ENCODE measurements at regions not wholly inside any gene's neighbourhood (a gene's known extent, or its start where the extent isn't known, plus 50 kb on each side); places are given as distances from the start of the nearest gene placed in this dataset.

DNA sequence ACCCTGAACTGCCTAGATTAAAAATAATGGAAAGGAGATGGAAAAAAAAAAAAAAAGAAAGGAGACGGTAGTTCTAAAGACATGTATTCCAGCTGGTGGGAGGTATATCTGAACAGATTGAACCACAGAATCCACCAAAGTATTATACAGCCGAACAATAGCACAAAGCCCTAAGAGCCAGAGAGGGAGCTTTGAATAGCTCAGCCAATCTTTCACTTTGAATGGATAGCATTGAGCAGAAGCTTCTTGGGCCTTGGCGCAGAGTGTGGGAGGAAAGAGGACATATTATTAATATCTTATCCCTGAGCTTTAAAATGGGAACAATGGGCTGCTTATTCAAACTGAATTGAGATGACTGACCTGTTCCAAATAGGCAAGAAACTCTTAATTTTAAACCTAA, 147.8 kb upstream of the PAQR3 start:
- DNase-seq (ENCODE audit: low read depth, low spot score): no peak

DNA sequence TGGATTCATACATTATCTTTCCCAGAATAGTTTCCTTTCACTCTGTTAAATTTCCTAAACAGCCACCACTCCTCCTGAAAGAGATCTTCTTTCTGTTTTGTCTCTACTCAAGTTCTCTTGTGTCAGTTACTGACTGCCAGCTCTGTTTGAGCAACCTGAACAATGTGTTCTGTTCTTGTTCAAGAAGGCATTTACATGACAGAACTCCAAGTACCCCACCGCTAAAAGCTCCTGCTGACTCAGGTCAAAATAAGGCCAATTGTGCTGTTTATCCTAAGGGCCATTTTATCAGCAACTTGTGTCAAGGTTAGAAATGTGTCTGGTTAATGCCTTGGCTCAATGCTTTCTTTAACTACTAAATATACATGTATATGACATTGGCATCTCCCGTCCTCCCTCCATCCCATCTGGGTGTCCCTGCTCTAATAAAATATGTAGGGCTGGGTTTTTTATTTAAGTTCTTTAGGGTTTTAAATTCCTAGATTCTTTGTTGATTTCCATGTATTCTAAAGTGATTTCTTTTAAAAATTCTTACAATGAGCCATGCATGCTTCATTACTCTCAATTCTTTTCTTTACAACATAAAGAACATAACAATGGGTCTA, 144.3 kb upstream of the PAQR3 start:
- peak; percentile 6 for DNase-seq (ENCODE audit: low read depth, low spot score)

DNA sequence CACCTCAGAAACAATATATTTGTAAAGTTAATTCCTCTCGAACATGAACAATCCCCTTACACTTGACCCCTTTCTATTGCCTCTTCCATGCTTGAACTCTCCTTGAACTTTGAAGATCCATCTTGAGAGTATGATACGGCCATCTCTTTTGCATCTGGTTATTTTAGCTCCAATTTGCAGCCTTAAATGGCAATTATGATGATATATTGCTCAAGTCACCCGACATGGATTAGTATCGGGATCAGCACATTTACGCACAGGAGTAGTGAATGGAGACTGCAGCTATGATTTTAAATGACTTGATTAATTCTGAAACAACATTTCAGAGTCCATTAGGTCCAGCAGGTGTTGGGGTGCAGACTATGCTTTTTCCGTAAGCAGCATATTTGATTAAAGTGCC, 143.8 kb upstream of the PAQR3 start:
- DNase-seq (ENCODE audit: low read depth, low spot score): no peak

DNA sequence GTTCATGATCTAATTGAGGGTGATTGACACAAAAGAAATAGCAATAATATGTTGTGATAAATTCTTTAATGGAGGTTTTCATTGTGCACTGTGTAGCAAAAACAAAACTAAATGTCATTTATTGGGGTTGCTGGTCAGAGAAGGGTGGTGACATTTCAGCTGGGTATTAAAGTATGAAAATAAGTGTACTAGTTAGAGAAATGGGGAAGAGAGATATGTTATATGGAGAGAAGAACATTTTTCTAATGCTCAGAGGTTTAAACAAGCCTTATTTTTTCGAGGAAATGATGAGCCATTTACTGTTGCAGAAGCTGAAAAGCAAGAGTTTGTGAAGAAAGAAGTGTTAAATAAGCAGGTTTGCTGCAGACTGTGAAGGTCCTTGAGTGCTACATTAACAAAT, 142.7 kb upstream of the PAQR3 start:
- no peak for DNase-seq (ENCODE audit: low read depth, low spot score)

DNA sequence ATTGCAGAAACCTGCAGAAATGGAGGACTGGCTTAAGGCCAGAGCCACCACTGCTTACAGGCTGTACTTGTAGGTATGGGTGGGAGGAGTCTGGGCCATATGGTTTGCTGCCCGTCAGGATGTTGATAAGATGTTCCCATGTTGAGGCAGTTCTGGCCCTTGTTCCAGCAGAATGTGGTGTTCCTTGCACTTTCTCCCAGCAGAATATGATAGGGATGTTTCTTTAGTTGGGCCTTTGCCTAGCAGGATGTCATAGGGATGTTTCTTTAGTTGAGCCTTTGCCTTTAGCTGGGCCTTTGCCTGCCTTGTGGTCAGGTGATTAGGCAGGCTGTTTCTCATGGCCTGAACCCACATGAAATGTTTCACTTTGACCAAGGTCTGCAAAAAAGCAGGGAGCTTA, 139.1 kb upstream of the PAQR3 start:
- peak; percentile 18 for DNase-seq (ENCODE audit: low read depth, low spot score)

DNA sequence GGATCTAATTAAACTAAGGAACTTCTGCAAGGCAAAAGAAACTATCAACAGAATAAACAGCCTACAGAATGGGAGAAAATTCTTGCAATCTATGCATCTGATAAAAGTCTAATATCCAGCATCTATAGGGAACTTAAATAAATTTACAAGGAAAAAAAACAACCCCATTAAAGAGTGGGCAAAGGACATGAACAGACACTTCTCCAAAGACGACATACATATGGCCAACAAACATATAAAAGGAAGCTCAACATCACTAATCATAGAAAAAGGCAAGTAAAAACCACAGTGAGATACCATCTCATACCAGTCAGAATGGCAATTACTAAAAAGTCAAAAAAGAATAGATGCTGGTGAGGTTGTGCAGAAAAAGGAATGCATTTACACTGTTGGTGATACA, 134.8 kb upstream of the PAQR3 start:
- no peak for DNase-seq (ENCODE audit: low read depth, low spot score)

DNA sequence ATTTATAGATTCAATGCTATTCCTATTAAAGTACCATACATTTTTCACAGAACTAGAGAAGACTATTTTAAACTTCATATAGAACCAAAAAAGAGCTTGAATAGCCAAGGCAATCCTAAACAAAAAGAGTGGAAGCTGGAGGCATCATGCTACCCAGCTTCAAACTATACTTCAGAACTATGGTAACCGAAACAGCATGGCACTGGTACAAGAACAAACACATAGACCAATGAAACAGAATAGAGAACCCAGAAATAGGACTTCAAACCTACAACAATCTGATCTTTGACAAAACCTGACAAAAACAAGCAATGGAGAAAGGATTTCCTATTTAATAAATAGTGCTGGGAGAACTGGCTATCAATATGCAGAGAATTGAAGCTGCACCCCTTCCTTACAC, 134.2 kb upstream of the PAQR3 start:
- no peak for DNase-seq (ENCODE audit: low read depth, low spot score)

DNA sequence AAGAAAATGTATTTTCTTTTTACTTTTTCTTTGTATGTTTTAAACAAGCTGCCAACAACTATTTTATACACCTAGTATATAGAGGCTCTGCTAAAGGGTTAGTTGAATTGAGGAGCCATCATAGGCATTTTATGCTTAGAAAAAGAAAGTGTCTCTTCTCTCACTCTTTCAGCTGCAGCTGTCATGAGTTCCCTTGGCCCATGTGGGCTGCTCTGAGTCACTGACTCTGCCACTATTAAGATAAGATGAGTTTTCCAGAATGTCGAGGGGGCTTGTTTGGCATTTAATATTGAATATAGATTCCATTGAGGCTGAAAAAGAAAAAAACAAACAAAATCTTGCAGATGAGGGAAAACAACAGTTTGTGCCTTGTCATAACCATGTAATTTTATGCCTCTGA, 126.0 kb upstream of the PAQR3 start:
- DNase-seq (ENCODE audit: low read depth, low spot score): no peak

DNA sequence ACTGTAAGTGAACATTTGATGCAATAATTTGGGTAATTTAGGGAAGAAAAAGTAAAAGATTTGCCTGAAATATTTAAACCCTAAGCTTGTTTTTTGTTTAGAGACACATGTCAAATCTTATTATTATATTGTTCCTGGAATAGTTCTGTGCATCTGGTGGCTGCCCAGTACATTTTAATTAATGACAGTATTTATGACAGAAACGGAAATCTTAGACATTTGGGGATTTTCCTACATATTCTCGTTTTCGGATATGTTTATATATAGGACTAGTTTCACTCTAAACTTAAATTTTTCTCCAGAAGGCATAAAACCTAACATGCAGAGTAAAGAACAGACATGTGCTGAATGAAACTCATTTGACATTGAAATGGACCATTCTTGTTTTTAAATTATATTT, 125.6 kb upstream of the PAQR3 start:
- DNase-seq (ENCODE audit: low read depth, low spot score): no peak

DNA sequence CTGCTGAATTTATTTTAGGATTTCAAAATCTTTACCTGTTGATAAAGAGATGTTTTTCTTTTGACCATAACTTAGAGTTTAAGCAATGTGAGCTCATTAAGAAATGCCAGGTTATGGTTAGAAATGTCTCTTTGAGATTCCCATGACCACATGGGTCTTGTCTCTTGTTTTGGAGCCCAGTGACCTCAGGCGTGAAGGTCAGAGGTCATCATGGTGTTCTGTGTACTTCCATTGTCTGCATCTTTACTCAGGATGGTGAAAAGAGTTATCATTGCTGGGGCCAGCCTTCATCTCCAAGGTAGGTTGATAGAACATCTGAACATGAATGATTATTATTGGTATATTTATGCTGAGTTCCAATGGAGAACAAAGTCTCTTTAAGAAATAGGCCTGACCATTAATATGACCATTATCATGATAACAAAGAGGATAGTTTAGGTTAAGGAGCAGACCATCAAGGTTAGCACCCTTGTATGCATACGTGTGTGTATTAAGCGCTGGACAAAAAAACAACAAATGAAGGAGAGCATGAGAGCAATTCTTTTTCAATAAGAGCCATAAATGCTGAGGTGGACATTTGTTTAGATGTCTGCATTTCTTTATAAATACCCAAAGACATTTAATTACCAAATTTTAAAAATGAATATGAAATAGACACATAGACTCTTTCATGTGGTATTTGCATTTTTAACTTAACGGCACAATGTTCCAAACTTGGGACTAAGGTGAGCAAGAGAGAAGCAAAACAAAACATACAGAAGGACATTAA, 120.6 kb upstream of the PAQR3 start:
- no peak for DNase-seq (ENCODE audit: low read depth, low spot score)

DNA sequence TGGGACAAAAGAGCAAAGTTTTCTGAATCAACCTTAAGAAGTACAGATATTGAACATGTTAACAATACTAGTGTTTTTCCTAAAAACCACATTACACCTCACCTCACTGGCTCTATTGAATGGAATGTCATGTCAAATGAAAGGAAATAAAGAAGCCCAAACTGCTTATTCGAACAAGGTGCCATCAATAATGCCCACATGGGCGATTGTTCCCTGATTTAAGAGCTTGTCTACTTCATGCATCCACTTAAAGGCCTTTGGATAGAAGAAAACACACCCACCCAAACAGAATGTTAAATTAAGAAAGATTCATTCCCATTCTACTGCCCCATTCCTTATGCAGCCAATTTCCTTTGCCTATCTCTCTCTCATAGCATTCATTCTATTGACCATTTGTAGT, 118.5 kb upstream of the PAQR3 start:
- DNase-seq (ENCODE audit: low read depth, low spot score): no peak

DNA sequence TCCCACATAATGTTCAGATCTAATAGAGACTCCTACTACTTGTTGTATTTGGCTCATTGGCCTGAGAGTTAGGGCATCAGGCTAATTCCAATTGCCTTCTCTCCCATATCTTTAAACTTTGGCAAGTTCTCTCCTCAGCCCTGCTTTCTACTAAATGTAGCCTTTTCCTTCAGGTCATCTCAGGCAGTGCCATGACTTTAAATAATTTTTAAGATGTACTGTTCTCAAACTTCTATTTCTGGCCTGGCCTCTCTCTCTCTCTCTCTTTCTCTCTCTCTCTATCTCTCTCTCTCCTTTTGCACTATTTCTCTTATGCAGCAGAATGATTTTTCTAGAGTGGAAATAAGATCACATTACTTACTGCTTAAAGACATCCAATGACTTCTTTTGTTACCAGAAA, 114.5 kb upstream of the PAQR3 start:
- DNase-seq (ENCODE audit: low read depth, low spot score): no peak

DNA sequence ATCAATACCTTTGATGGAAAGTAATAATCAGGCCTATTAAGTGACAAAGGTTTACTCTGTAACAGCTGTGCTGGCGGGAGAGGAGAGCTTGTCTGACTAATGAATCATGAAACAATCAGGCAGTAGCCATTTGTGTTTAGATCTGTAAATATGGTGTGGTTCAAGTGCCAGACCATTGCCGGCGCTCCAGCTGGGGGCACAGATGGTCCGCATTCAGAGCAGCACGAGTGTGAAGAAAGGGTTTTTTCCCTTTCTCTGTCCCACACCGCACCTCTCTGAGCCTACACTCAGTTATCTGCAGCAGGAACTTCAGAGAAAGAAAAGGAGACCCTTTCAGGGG, 111.3 kb upstream of the PAQR3 start:
- no peak for DNase-seq (ENCODE audit: low read depth, low spot score)

DNA sequence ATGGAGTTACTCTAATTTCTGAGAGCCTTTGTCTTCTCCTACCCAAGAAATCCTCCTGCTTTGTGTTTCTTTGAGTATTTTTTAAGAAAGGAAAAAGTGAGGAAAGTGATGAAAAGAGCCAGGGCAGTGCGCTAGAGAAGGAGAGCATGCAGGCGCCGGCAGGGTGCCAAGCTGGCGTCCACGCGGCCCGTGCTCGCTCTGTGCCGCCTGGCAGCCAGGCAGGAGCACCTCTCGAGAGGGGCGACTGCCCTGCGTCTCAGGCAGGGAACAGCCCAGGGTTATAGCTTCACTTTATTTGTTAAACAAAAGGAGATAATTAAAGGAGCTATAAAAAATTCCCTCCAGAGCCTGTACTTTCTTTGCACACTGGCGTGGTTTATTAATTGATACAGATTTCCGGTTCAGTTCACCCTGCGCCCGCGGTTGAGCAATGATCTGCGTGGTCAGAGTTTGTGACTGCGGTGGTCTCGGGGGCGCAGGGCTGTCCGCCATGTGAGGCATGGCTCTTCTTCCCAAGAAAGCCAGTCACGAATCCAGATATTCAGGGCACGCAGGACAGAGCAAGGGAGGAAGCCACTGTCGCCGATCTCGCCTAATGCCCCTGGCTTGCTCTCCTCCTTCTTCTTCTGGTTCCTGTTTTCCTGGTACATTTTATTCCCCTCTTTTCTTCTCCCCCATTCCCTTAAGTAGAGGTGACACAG, 110.8 kb upstream of the PAQR3 start:
- no peak for DNase-seq (ENCODE audit: low read depth, low spot score)

DNA sequence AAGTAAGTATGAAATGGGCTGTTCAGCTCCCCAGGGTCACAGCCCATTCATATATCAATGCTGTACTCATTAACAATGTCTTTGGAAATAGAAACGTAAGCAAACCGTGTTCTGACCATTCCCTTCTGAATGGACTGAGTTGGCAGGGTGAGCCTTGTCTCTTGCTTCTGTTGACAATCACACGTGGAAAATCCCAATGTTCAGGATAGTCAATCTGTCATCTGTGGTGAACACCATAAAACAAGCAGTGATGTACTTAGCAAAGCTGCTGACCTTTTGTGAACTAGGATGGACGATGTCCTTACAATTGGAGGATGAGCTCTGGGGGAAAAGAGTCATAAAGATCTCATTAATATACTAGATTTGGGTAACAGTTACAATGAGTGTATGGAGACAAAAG, 109.6 kb upstream of the PAQR3 start:
- DNase-seq (ENCODE audit: low read depth, low spot score): no peak

DNA sequence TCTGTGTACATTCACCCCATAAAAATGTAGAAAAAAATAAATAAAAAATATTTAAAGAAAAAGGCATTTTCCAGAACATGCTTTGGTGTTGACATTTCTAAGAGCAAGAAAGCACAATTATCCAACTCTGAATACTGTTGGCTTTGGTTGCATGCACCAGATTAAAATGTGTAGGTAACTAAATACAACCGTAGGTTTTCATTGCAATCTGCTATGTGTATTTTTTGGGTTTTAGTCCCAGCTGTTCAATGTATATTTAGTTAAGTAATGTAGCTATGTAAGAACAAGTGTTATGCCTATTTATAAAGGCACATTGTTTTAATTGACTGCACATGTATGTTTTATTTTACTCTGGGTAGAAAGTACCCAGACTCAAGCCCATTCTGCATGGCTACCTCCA, 108.1 kb upstream of the PAQR3 start:
- DNase-seq (ENCODE audit: low read depth, low spot score): no peak

DNA sequence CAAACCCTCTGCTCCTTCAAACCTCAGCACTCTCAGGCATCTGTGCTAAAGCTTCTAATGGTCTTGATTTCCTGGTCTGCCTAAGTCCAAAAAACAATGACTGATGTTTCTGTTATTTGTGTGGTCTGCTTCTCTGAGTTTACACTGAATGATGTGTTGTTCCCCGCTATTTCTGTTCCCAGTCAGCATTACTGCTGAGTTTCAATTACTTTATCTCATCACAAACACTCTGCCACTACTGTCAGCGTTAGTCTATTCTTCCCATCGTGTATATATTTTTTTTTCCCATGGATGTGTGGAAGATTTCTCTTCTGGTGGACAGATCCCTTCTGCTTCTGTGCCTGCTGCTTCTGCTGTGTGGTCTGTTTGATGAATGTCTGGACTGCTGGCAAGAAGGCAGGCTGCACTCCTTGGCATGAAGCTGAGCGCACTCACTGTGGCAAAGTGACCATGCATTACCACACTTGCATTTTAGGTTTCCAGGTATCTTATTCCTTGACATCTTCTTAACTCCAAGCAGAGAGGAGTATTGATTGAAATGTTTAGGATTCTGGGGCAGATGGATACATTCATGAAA, 106.9 kb upstream of the PAQR3 start:
- peak; percentile 53 for DNase-seq (ENCODE audit: low read depth, low spot score)

DNA sequence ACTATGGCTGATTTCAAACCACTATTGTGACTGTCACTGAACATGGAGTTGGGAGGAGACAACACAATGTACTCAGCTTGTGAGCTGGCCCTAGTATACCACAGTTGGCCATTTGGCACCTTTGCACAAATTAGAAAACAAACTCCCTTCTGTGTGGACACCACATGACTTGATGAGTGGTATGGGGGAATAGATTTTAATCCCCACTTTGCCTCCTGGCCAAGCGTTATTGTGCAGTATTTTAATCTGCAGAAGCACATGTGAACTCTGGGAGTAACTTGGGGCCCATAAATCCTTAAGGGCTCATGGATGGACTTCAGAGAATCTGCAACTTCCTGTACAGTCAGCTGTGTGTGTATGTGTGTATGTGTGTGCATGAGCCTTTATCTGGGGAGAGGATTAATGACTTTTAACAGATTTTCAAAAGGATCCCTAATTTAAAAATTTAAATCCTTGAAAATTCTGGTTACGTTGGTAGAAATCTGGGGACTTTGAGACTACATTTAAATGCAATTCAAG, 105.0 kb upstream of the PAQR3 start:
- no peak for DNase-seq (ENCODE audit: low read depth, low spot score)

DNA sequence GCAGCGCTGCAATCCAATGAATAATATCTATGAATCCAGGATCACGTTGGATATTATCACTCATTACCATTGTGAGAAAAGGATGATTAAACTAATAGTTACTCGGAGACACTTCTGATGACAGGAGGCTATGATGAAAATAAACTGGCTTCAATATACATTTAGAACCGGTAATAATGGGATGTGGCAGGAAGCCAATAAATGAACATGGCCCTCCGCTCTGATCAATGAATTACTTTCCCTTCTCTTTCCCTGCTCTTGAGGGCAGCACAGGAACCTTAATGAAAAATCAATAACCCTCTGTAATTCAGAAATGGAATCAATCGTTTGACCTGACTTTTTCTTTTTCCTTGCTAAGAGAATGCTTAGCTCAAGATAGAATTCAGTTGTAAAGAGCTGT, 103.9 kb upstream of the PAQR3 start:
- no peak for DNase-seq (ENCODE audit: low read depth, low spot score)

DNA sequence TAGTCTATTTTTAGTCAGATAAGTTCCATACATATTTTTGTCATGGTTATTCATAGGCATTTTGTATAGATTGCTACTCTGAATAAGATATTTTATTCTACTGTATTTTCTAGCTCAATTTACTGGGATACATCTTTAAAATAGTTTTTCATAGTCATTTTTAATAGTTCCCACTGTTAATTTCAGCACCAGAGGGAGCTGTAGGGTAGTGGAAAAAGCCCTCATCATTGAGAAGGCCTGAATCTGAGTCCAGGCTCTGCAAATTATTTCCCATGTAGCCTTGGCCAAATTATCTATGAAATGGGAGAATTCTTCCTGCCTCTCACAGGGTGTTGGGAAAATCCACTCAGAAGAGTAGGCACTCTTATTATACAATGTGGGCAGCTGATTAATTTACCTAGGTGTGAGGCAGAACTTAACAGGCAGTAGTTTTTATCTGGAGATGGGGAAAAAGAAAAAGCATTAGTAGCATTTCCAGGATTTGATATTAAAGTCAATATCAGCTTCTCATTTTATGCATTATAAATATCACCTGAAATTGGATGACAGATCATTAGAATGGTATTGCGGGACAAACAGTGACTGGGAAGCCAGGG, 102.9 kb upstream of the PAQR3 start:
- peak; percentile 64 for DNase-seq (ENCODE audit: low read depth, low spot score)

DNA sequence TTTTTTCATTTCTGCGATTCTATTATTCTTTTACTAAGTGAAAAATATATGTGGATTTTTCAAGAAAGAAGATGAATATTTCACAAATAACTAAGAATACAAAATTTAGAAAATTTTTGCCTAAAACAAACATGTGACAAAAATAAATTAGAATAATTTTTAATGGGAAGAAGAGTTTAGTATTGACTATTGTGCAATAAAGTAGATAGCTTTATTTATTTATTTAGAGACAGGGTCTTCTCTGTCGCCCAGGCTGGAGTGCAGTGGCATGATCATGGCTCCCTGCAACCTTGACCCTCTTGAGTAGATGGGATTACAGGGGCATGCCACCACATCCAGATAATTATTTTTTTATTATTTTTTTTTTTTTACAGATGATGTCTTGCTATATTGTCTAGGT, 95.3 kb upstream of the PAQR3 start:
- no peak for DNase-seq (ENCODE audit: low read depth, low spot score)

DNA sequence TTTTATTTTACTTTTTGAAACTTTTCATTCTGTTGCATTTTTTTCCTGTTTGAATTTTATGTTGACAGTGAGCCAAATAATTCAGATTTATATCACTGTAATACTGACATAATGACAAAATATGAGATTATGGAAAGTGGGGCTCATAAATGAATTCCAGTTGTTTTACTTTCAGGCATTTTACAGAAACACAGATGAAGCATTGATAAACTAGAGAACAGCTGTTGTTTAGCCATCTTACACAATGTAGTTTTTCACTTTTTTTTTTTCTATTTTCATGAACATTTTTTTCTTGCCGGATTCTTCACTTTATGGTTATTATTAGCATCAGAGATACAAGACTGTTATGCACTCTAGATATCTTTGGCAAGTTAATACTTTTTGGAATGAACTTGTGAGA, 91.7 kb upstream of the PAQR3 start:
- DNase-seq (ENCODE audit: low read depth, low spot score): no peak
